ENCODE measurements at regions not wholly inside any gene's neighbourhood (a gene's known extent, or its start where the extent isn't known, plus 50 kb on each side); places are given as distances from the start of the nearest gene placed in this dataset.

GRCh38 chr5:2222246-2222992 lies 339.7 kb upstream of the IRX4 start:
- in situ Hi-C loops (cut with HindIII; ENCODE audit: low sequenced_read_pairs), result no loop called here

GRCh38 chr5:2221450-2221849 lies 338.7 kb upstream of the IRX4 start:
- in situ Hi-C loops (cut with HindIII; ENCODE audit: low sequenced_read_pairs), result no loop called here

GRCh38 chr5:2220741-2221140 lies 338.0 kb upstream of the IRX4 start:
- in situ Hi-C loops (cut with HindIII; ENCODE audit: low sequenced_read_pairs), result no loop called here

GRCh38 chr5:2219149-2219776 lies 336.5 kb upstream of the IRX4 start:
- in situ Hi-C loops (cut with HindIII; ENCODE audit: low sequenced_read_pairs), result no loop called here

- in situ Hi-C loops (cut with HindIII; ENCODE audit: low sequenced_read_pairs), result no loop called here
Measured at GRCh38 chr5:2217219-2217618, 334.5 kb upstream of the IRX4 start.

- in situ Hi-C loops (cut with HindIII; ENCODE audit: low sequenced_read_pairs), result no loop called here
Measured at GRCh38 chr5:2214910-2215590, 332.3 kb upstream of the IRX4 start.

GRCh38 chr5:2213121-2213730 lies 330.5 kb upstream of the IRX4 start:
- in situ Hi-C loops (cut with HindIII; ENCODE audit: low sequenced_read_pairs), result no loop called here

GRCh38 chr5:2212481-2212880 lies 329.8 kb upstream of the IRX4 start:
- in situ Hi-C loops (cut with HindIII; ENCODE audit: low sequenced_read_pairs), result no loop called here

- in situ Hi-C loops (cut with HindIII; ENCODE audit: low sequenced_read_pairs), result no loop called here
Measured at GRCh38 chr5:2208239-2208544, 325.5 kb upstream of the IRX4 start.

GRCh38 chr5:2207416-2208238 lies 324.9 kb upstream of the IRX4 start:
- in situ Hi-C loops (cut with HindIII; ENCODE audit: low sequenced_read_pairs), result no loop called here

GRCh38 chr5:2207109-2207399 lies 324.3 kb upstream of the IRX4 start:
- in situ Hi-C loops (cut with HindIII; ENCODE audit: low sequenced_read_pairs), result no loop called here

GRCh38 chr5:2206293-2207108 lies 323.8 kb upstream of the IRX4 start:
- in situ Hi-C loops (cut with HindIII; ENCODE audit: low sequenced_read_pairs), result no loop called here

GRCh38 chr5:2205596-2206226 lies 323.0 kb upstream of the IRX4 start:
- in situ Hi-C loops (cut with HindIII; ENCODE audit: low sequenced_read_pairs), result no loop called here

- in situ Hi-C loops (cut with HindIII; ENCODE audit: low sequenced_read_pairs), result no loop called here
Measured at GRCh38 chr5:2205185-2205585, 322.5 kb upstream of the IRX4 start.

GRCh38 chr5:2204366-2205184 lies 321.9 kb upstream of the IRX4 start:
- in situ Hi-C loops (cut with HindIII; ENCODE audit: low sequenced_read_pairs), result no loop called here

- in situ Hi-C loops (cut with HindIII; ENCODE audit: low sequenced_read_pairs), result no loop called here
Measured at GRCh38 chr5:2203774-2204173, 321.0 kb upstream of the IRX4 start.

- in situ Hi-C loops (cut with HindIII; ENCODE audit: low sequenced_read_pairs), result no loop called here
Measured at GRCh38 chr5:2201832-2202231, 319.1 kb upstream of the IRX4 start.

- in situ Hi-C loops (cut with HindIII; ENCODE audit: low sequenced_read_pairs), result no loop called here
Measured at GRCh38 chr5:2201421-2201820, 318.7 kb upstream of the IRX4 start.

- in situ Hi-C loops (cut with HindIII; ENCODE audit: low sequenced_read_pairs), result no loop called here
Measured at GRCh38 chr5:2201011-2201410, 318.3 kb upstream of the IRX4 start.
